Kidney (tissue), 13 donors: ENCODE measurements at regions not wholly inside any gene's neighbourhood (a gene's known extent, or its start where the extent isn't known, plus 50 kb on each side); places are given as distances from the start of the nearest gene placed in this dataset.

ENCODE experiments used
- DNase-seq, 5 donors: peaks; one replicate each; pipeline ENCODE4 v3.0.0-alpha.2; 2013 to 2020
- FAIRE-seq: peaks from 2 replicates; lab custom pipeline; 2012; peaks lifted over from hg19 to GRCh38; lab: Jason Lieb, UNC
- H3K27ac ChIP-seq, 2 donors: one replicate each; pipeline ENCODE4 v1.7.0; 2013; ENCODE audit warnings: low read depth in 2 of 2, low read length in 2 of 2, inconsistent platforms in 1 of 2
- H3K27me3 ChIP-seq: one replicate; pipeline ENCODE4 v1.7.1; 2013; ENCODE audit warnings: low read length, inconsistent platforms; ENCODE audit not compliant: control insufficient read depth, insufficient read depth
- H3K36me3 ChIP-seq, 3 donors: one replicate each; pipeline versions ENCODE4 v1.7.0 to v1.7.1; 2013; ENCODE audit warnings: low read length in 3 of 3, control low read depth in 1 of 3, inconsistent platforms in 1 of 3; ENCODE audit not compliant: insufficient read depth in 3 of 3, control insufficient read depth in 2 of 3
- H3K4me1 ChIP-seq, 3 donors: one replicate each; pipeline versions ENCODE4 v1.7.0 to v1.7.1; 2013; ENCODE audit warnings: low read length in 3 of 3, inconsistent platforms in 1 of 3, low read depth in 1 of 3; ENCODE audit not compliant: control insufficient read depth in 2 of 3, insufficient read depth in 2 of 3
- H3K4me3 ChIP-seq, 3 donors: one replicate each; pipeline versions ENCODE4 v1.7.0 to v1.8.1; 2013; ENCODE audit warnings: low read length in 3 of 3, control low read depth in 1 of 3, inconsistent platforms in 1 of 3
- H3K9ac ChIP-seq, 3 donors: one replicate each; pipeline versions ENCODE4 v1.7.0 to v1.7.1; 2013; ENCODE audit warnings: low read length in 3 of 3, control low read depth in 1 of 3, inconsistent platforms in 1 of 3
- H3K9me3 ChIP-seq, 3 donors: one replicate each; pipeline versions ENCODE4 v1.7.0 to v1.7.1; 2013; ENCODE audit warnings: low read length in 3 of 3, control low read depth in 1 of 3, inconsistent platforms in 1 of 3; ENCODE audit not compliant: control insufficient read depth in 2 of 3, insufficient read depth in 1 of 3
- CTCF ChIP-seq: IDR thresholded peaks from 3 replicates; pipeline ENCODE4 v1.5.1; 2012; ENCODE audit warnings: mild to moderate bottlenecking, moderate library complexity, borderline replicate concordance; ENCODE audit not compliant: insufficient read depth; ENCODE audit errors: extremely low read depth
- intact Hi-C: fragments of 100-400 bp; cut with DNase I; formaldehyde crosslinking; loops from one replicate; pipeline ENCODE4 v1.11.1; 2022
- donor health status: control.
- donor health status: control.
- donor health status: control.
- donor health status: control.
- donor health status: control.
- donor health status: DM: yes; HTN: yes; CAD: no.
- donor health status: Normal renal cell carcinoma (clear cell type).

GRCh38 chr10:78566284-78567111 lies 502.3 kb upstream of the ZMIZ1 start:
- H3K27ac ChIP-seq: no peak overlapping the region
- H3K9me3 ChIP-seq: no peaks in the 10 kb centered on the region
- intact Hi-C loops: no loop called here
- no peak for TF ChIP-seq CTCF
- peak in 2 of 5 donors; percentile 53 to 78 for DNase-seq
- H3K9ac ChIP-seq: no peak overlapping the region
- H3K27me3 ChIP-seq: no peaks in the 10 kb centered on the region
- H3K4me1 ChIP-seq: peaks cover 0 to 2% (median 0%) of the 10 kb centered on the region in 3 donors
- no peak for FAIRE-seq
- H3K4me3 ChIP-seq: no peak overlapping the region
- no peaks in the 10 kb centered on the region for H3K36me3 ChIP-seq

DNA sequence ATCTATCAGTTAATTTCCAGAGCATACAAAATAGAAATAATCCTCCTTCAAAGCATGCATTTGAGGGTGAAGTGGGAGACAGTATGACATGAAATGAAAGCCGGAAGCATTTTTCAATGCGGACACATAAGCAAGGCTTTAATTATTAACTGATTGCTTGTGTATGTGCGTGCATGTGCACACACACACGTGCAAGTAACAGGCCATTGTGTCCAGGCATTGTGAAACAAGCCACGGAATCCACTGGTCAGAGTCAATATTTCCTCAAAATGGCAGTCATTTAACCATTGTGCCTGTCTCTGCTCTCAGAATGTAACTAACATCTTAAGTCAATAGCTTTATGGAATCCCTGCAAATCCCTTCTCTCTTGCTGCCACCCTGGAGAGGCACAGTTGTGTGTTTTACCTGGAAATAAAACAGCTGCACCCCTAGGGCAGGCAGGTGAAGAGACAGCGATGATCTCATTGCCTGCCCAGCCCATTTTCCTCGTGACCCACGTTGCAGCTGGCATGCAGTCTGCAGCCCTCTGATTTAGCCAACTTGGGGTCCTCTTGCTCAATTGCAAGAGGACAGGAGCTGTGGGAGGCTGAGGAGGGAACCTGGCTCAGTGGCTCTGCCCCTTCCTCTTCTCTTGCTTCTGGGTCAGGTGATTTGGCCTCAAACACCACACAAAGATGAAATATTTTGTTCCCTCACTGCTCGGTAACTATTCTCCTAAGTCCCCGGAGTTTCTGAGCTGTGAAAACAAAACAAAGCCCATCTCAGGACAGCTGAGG lies 500.9 kb upstream of the ZMIZ1 start:
- H3K4me1 ChIP-seq: peaks cover 0 to 2% (median 0%) of the 10 kb centered on the region in 3 donors
- H3K9ac ChIP-seq: no peak overlapping the region
- no peak for TF ChIP-seq CTCF
- H3K27me3 ChIP-seq: no peaks in the 10 kb centered on the region
- no peak overlapping the region for H3K4me3 ChIP-seq
- no peaks in the 10 kb centered on the region for H3K9me3 ChIP-seq
- FAIRE-seq (no peak), DNase-seq (peak in 1 of 5 donors; percentile 45)
- intact Hi-C loops: no loop called here
- H3K27ac ChIP-seq: no peak overlapping the region
- no peaks in the 10 kb centered on the region for H3K36me3 ChIP-seq

- no peak overlapping the region for H3K27ac ChIP-seq
- intact Hi-C loops: no loop called here
- no peak for FAIRE-seq
These were observed 500.1 kb upstream of the ZMIZ1 start for GRCh38 chr10:78568620-78569019.

More at GRCh38 chr10:78568620-78569019, 500.1 kb upstream of the ZMIZ1 start:
- Histone ChIP-seq H3K36me3 (no peaks in the 10 kb centered on the region), H3K4me3 (no peak overlapping the region), H3K9ac (no peak overlapping the region), H3K4me1 (peaks cover 0 to 2% (median 0%) of the 10 kb centered on the region in 3 donors), H3K27me3 (no peaks in the 10 kb centered on the region), H3K9me3 (no peaks in the 10 kb centered on the region)
- no peak for TF ChIP-seq CTCF
- peak in 1 of 5 donors; percentile 15 for DNase-seq
